GM12891 (cell line): ENCODE measurements at regions not wholly inside any gene's neighbourhood (a gene's known extent, or its start where the extent isn't known, plus 50 kb on each side); places are given as distances from the start of the nearest gene placed in this dataset.

Source experiments
- DNase-seq: peaks from one replicate; pipeline ENCODE4 v3.0.0; 2011; ENCODE audit warnings: low spot score; ENCODE audit not compliant: insufficient read length
- FAIRE-seq: peaks from 2 replicates; lab custom pipeline; 2011; peaks lifted over from hg19 to GRCh38; lab: Jason Lieb, UNC
- PAX5 ChIP-seq: IDR thresholded peaks from 2 replicates; pipeline ENCODE4 v1.6.1; 2011; ENCODE audit warnings: low read length, moderate library complexity, mild to moderate bottlenecking; ENCODE audit not compliant: insufficient read depth, severe bottlenecking
- POLR2A ChIP-seq: IDR thresholded peaks from 2 replicates; pipeline ENCODE4 v1.6.1; 2011; ENCODE audit warnings: low read depth, low read length, control low read depth
- POLR2AphosphoS5 ChIP-seq: IDR thresholded peaks from 2 replicates; pipeline ENCODE4 v1.6.1; 2011; ENCODE audit warnings: low read depth, low read length, control low read depth
- POU2F2 ChIP-seq: IDR thresholded peaks from 2 replicates; pipeline ENCODE4 v1.6.1; 2011; ENCODE audit warnings: low read depth, mild to moderate bottlenecking, control low read depth, low read length, moderate library complexity
- SPI1 ChIP-seq: IDR thresholded peaks from 2 replicates; pipeline ENCODE4 v1.6.1; 2011; ENCODE audit warnings: low read depth, low read length, control low read depth
- TAF1 ChIP-seq: IDR thresholded peaks from 2 replicates; pipeline ENCODE4 v1.6.1; 2011; ENCODE audit warnings: low read depth, low read length, control low read depth

GRCh38 chr1:185565302-185565701, 168.9 kb upstream of the HMCN1 start:
- FAIRE-seq = no peak
- TF ChIP-seq PAX5 (no peak), POLR2A (no peak), TAF1 (no peak), POLR2AphosphoS5 (no peak), POU2F2 (no peak)
- DNase-seq = no peak

GRCh38 chr1:185564816-185565215, 169.4 kb upstream of the HMCN1 start:
- no peak for TF ChIP-seq POLR2A
- TF ChIP-seq POU2F2 = no peak
- no peak for TF ChIP-seq SPI1
- TF ChIP-seq POLR2AphosphoS5 = no peak
- TF ChIP-seq PAX5 = no peak
- TF ChIP-seq TAF1 = no peak
- DNase-seq (no peak), FAIRE-seq (no peak)

- no peak for TF ChIP-seq POLR2A
- TF ChIP-seq PAX5 = no peak
- no peak for TF ChIP-seq POLR2AphosphoS5
- no peak for TF ChIP-seq TAF1
- no peak for TF ChIP-seq POU2F2
- TF ChIP-seq SPI1 = no peak
- FAIRE-seq (no peak), DNase-seq (no peak)
Measured at GRCh38 chr1:185562461-185563359, 171.5 kb upstream of the HMCN1 start.

GRCh38 chr1:185561629-185562028, 172.6 kb upstream of the HMCN1 start:
- TF ChIP-seq PAX5 = no peak
- TF ChIP-seq POU2F2 = no peak
- TF ChIP-seq POLR2A = no peak
- TF ChIP-seq SPI1 = no peak
- TF ChIP-seq POLR2AphosphoS5 = no peak
- no peak for TF ChIP-seq TAF1
- DNase-seq = no peak
- FAIRE-seq = peak; percentile 71

GRCh38 chr1:185560760-185561159, 173.4 kb upstream of the HMCN1 start:
- DNase-seq = no peak
- no peak for FAIRE-seq
- no peak for TF ChIP-seq TAF1
- TF ChIP-seq SPI1 = 0 out of 2 replicates have a peak, but pooled peaks have one; percentile 17

GRCh38 chr1:185559684-185560331, 174.4 kb upstream of the HMCN1 start:
- FAIRE-seq = peak; percentile 98
- TF ChIP-seq SPI1 (peak; percentile 90), POLR2AphosphoS5 (no peak)
- DNase-seq = peak; percentile 33

GRCh38 chr1:185559151-185559550, 175.0 kb upstream of the HMCN1 start:
- no peak for FAIRE-seq
- no peak for TF ChIP-seq POLR2A
- TF ChIP-seq SPI1 = no peak
- no peak for TF ChIP-seq POLR2AphosphoS5

GRCh38 chr1:185556561-185556960, 177.6 kb upstream of the HMCN1 start:
- no peak for DNase-seq
- no peak for TF ChIP-seq POU2F2
- TF ChIP-seq SPI1 = no peak
- TF ChIP-seq PAX5 = no peak
- TF ChIP-seq POLR2A = no peak
- TF ChIP-seq TAF1 = no peak
- TF ChIP-seq POLR2AphosphoS5 = no peak
- no peak for FAIRE-seq

More at GRCh38 chr1:185559151-185559550, 175.0 kb upstream of the HMCN1 start:
- no peak for DNase-seq

GRCh38 chr1:185555743-185556142, 178.4 kb upstream of the HMCN1 start:
- DNase-seq (no peak), FAIRE-seq (no peak)

GRCh38 chr1:185551008-185551407, 183.2 kb upstream of the HMCN1 start:
- DNase-seq (no peak), FAIRE-seq (no peak)

More at GRCh38 chr1:185555743-185556142, 178.4 kb upstream of the HMCN1 start:
- TF ChIP-seq POLR2A = no peak
- TF ChIP-seq PAX5 = no peak
- no peak for TF ChIP-seq TAF1
- no peak for TF ChIP-seq POLR2AphosphoS5
- no peak for TF ChIP-seq SPI1
- TF ChIP-seq POU2F2 = no peak

More at GRCh38 chr1:185551008-185551407, 183.2 kb upstream of the HMCN1 start:
- TF ChIP-seq POLR2AphosphoS5 = no peak
- no peak for TF ChIP-seq TAF1
- TF ChIP-seq POLR2A = no peak
- no peak for TF ChIP-seq SPI1
- no peak for TF ChIP-seq PAX5
- TF ChIP-seq POU2F2 = no peak
